ENCODE measurements at regions not wholly inside any gene's neighbourhood (a gene's known extent, or its start where the extent isn't known, plus 50 kb on each side); places are given as distances from the start of the nearest gene placed in this dataset.

DNA sequence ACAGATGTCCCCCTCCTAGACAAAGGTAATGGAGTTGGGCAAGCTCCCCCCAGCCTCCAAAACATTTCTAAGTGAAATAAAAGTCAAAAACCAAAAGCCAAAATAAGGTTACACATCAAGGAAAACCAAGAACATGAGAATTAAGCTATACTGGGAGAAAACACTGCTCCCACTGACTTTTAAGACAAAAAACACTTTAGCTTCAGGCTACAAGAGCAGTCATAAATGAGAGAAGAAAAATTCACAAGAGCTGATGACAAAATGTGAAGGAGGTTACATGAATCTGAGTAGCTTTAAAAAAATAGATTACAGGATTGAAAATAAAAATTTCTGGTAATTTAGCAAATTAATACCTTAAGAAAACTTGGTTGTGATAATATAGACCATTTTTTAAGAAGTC is 1370.3 kb upstream of the CDH9 start:
- Histone ChIP-seq H3K36me3 (ENCODE audit: insufficient read depth, low read length) (no peaks in the 10 kb centered on the region), H3K27ac (ENCODE audit: low read depth in 1 of 2, low read length in 2 of 2) (no peak overlapping the region), H3K4me3 (ENCODE audit: low read length) (no peak overlapping the region), H3K27me3 (ENCODE audit: control insufficient read depth in 1 of 2, insufficient read depth in 2 of 2, low read length in 2 of 2) (no peaks in the 10 kb centered on the region), H3K9me3 (ENCODE audit: control insufficient read depth in 1 of 2, insufficient read depth in 1 of 2, low read length in 2 of 2) (peaks cover 0 to 15% of the 10 kb centered on the region in 2 experiments), H3K4me1 (ENCODE audit: insufficient read depth, low read length) (no peaks in the 10 kb centered on the region)
- Mint-ChIP-seq H3K36me3 (ENCODE audit: low read depth) (no peaks in the 10 kb centered on the region), H3K9me3 (peaks cover 25% of the 10 kb centered on the region), H3K27ac (no peak overlapping the region), H3K4me3 (no peak overlapping the region), H3K27me3 (no peaks in the 10 kb centered on the region), H3K4me1 (ENCODE audit: low read depth) (no peaks in the 10 kb centered on the region)
- no peak for ATAC-seq (ENCODE audit: poor library complexity)
- intact Hi-C loops (cut with DNase I, micrococcal nuclease) = no loop called here
- DNase-seq = no peak
- POLR2A ChIA-PET = no interaction called here
- TF ChIP-seq, protein P1, sequence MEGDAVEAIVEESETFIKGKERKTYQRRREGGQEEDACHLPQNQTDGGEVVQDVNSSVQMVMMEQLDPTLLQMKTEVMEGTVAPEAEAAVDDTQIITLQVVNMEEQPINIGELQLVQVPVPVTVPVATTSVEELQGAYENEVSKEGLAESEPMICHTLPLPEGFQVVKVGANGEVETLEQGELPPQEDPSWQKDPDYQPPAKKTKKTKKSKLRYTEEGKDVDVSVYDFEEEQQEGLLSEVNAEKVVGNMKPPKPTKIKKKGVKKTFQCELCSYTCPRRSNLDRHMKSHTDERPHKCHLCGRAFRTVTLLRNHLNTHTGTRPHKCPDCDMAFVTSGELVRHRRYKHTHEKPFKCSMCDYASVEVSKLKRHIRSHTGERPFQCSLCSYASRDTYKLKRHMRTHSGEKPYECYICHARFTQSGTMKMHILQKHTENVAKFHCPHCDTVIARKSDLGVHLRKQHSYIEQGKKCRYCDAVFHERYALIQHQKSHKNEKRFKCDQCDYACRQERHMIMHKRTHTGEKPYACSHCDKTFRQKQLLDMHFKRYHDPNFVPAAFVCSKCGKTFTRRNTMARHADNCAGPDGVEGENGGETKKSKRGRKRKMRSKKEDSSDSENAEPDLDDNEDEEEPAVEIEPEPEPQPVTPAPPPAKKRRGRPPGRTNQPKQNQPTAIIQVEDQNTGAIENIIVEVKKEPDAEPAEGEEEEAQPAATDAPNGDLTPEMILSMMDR (IDR thresholded peaks at IDR 0.05) = no peak
- CTCF ChIA-PET = no interaction called here

DNA sequence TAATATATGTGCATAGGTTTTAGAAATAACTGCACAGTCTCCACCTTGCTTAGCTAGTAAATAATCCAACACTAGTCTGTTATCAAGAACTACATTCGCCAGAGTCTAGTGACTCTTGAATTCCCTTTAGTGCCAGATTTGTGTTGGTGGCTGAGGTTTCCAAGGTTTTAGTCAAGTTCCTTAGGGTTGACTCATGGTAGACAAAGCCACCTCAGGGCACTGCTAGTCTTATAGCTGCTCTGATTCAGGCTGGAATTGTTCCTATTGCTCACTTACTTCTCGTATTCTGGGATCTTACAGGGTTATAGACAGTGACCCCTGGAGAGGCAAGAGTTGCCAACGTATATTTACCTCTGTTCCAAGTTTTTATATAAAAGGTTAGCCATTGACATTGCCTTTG is 1369.8 kb upstream of the CDH9 start:
- no peaks in the 10 kb centered on the region for H3K36me3 Mint-ChIP-seq (ENCODE audit: low read depth)
- no peak for ATAC-seq (ENCODE audit: poor library complexity)
- no peak overlapping the region for H3K27ac ChIP-seq (ENCODE audit: low read depth in 1 of 2, low read length in 2 of 2)
- CTCF ChIA-PET = no interaction called here
- H3K27me3 Mint-ChIP-seq = no peaks in the 10 kb centered on the region
- no peaks in the 10 kb centered on the region for H3K27me3 ChIP-seq (ENCODE audit: control insufficient read depth in 1 of 2, insufficient read depth in 2 of 2, low read length in 2 of 2)
- intact Hi-C loops (cut with DNase I, micrococcal nuclease) = no loop called here
- no peaks in the 10 kb centered on the region for H3K4me1 ChIP-seq (ENCODE audit: insufficient read depth, low read length)
- no peak overlapping the region for H3K27ac Mint-ChIP-seq
- POLR2A ChIA-PET = no interaction called here
- TF ChIP-seq, protein P1 (IDR thresholded peaks at IDR 0.05) = no peak
- H3K9me3 ChIP-seq (ENCODE audit: control insufficient read depth in 1 of 2, insufficient read depth in 1 of 2, low read length in 2 of 2) = peaks cover 0 to 15% of the 10 kb centered on the region in 2 experiments
- H3K9me3 Mint-ChIP-seq = peaks cover 23% of the 10 kb centered on the region
- H3K4me1 Mint-ChIP-seq (ENCODE audit: low read depth) = no peaks in the 10 kb centered on the region
- H3K36me3 ChIP-seq (ENCODE audit: insufficient read depth, low read length) = no peaks in the 10 kb centered on the region
- no peak overlapping the region for H3K4me3 Mint-ChIP-seq
- H3K4me3 ChIP-seq (ENCODE audit: low read length) = no peak overlapping the region
- no peak for DNase-seq

DNA sequence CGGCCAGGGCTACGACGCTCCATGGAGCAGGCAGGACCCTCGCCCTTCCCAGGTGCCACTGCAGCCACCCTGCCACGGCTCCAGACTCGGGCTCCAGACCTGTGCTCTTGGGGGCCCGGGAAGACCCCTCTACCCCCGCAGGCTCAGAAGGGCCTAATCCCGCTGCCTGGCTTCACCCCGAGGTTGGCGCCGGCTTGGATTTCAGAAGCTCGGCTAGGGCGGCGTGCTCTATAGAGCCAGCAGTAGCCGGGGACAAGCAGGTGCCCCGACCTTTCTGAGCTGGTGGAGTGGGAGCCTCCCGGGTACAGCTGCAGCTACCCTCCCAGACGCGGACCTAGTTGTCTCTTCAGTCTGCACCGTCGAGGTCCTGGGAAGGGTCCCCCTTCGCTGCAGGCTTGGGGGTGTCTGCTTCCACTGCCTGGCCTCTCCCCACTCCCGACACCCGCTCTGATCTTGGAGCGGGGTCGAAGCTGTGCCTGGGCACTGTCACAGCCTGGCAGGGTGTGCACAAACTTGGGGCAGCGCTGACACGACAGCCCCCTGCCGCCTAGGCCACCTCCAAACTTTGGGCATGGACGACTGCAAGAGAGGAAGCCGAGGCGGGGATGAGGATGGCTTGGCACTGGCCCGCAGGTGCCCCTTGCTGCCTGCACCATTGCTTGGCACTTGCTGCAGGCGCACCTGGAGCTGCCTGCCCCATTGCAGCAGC is 1366.1 kb upstream of the CDH9 start:
- Mint-ChIP-seq H3K36me3 (ENCODE audit: low read depth) (no peaks in the 10 kb centered on the region), H3K4me3 (no peak overlapping the region), H3K9me3 (peaks cover 18% of the 10 kb centered on the region), H3K4me1 (ENCODE audit: low read depth) (no peaks in the 10 kb centered on the region), H3K27me3 (no peaks in the 10 kb centered on the region), H3K27ac (no peak overlapping the region)
- DNase-seq (peak in 1 of 14 experiments; percentile 5), ATAC-seq (ENCODE audit: poor library complexity) (no peak)
- H3K27me3 ChIP-seq (ENCODE audit: control insufficient read depth in 1 of 2, insufficient read depth in 2 of 2, low read length in 2 of 2) = no peaks in the 10 kb centered on the region
- H3K4me3 ChIP-seq (ENCODE audit: low read length) = no peak overlapping the region
- TF ChIP-seq, protein P1 (IDR thresholded peaks at IDR 0.05) = no peak
- no peaks in the 10 kb centered on the region for H3K4me1 ChIP-seq (ENCODE audit: insufficient read depth, low read length)
- H3K9me3 ChIP-seq (ENCODE audit: control insufficient read depth in 1 of 2, insufficient read depth in 1 of 2, low read length in 2 of 2) = peaks cover 0 to 15% of the 10 kb centered on the region in 2 experiments
- H3K27ac ChIP-seq (ENCODE audit: low read depth in 1 of 2, low read length in 2 of 2) = no peak overlapping the region
- H3K36me3 ChIP-seq (ENCODE audit: insufficient read depth, low read length) = no peaks in the 10 kb centered on the region
- POLR2A ChIA-PET = no interaction called here
- intact Hi-C loops (cut with DNase I, micrococcal nuclease) = no loop called here
- CTCF ChIA-PET = no interaction called here

Measured in CD4-positive, alpha-beta T cell (primary cell).